Thyroid gland (tissue), 4 donors: ENCODE measurements at regions not wholly inside any gene's neighbourhood (a gene's known extent, or its start where the extent isn't known, plus 50 kb on each side); places are given as distances from the start of the nearest gene placed in this dataset.

Experiments used
- DNase-seq, 2 donors: peaks; one replicate each; pipeline ENCODE4 v3.0.0-alpha.2; 2019
- H3K27ac ChIP-seq, 3 donors: fragments of 200-600 bp; sonication (generic); 1 replicate in 2 of 3; 2 replicates in 1 of 3; pipeline ENCODE4 v1.5.1; 2016 to 2019; ENCODE audit warnings: mild to moderate bottlenecking in 1 of 3, moderate library complexity in 1 of 3
- H3K27me3 ChIP-seq: fragments of 200-600 bp; sonication (generic); one replicate; pipeline ENCODE4 v1.5.1; 2019
- H3K36me3 ChIP-seq, 2 donors: fragments of 200-600 bp; sonication (generic); one replicate each; pipeline ENCODE4 v1.5.1; 2016 to 2019
- H3K4me1 ChIP-seq, 2 donors: fragments of 200-600 bp; sonication (generic); one replicate each; pipeline ENCODE4 v1.5.1; 2017 to 2019
- H3K4me3 ChIP-seq, 3 donors: fragments of 200-600 bp; sonication (generic); replicated peaks in 1 of 3; 1 replicate in 2 of 3; 2 replicates in 1 of 3; pipeline ENCODE4 v1.5.1; 2016; ENCODE audit warnings: mild to moderate bottlenecking in 1 of 3
- H3K9me3 ChIP-seq: fragments of 200-600 bp; sonication (generic); one replicate; pipeline ENCODE4 v1.5.1; 2017
- CTCF ChIP-seq, 6 experiments: fragments of 200-600 bp in 3 of 6; fragments of 450-650 bp in 3 of 6; sonication (generic) in 3 of 6; IDR thresholded peaks; one replicate each; pipeline ENCODE4 v1.5.1; 2016 to 2019; ENCODE audit warnings: antibody characterized with exemption in 6 of 6, mild to moderate bottlenecking in 2 of 6, inconsistent platforms in 1 of 6, moderate library complexity in 1 of 6
- POLR2A ChIP-seq, 2 donors: fragments of 450-650 bp; IDR thresholded peaks; one replicate each; pipeline ENCODE4 v1.6.1; 2017; ENCODE audit warnings: antibody characterized with exemption in 2 of 2, mild to moderate bottlenecking in 2 of 2, moderate library complexity in 1 of 2
- WGBS, 2 donors: methylation state at CpG; one replicate each; pipeline ENCODE4 v1.1.5; 2017; 5-methylcytosine and 5-hydroxymethylcytosine counted together
- intact Hi-C: fragments of 100-400 bp; cut with DNase I; formaldehyde crosslinking; loops from one replicate; pipeline ENCODE4 v1.15.1; 2023

- Histone ChIP-seq H3K9me3 (no peaks in the 10 kb centered on the region), H3K4me1 (no peaks in the 10 kb centered on the region), H3K27me3 (no peaks in the 10 kb centered on the region), H3K4me3 (no peak overlapping the region), H3K36me3 (no peaks in the 10 kb centered on the region), H3K27ac (no peak overlapping the region)
- DNase-seq: no peak
- intact Hi-C loops: no loop called here
- TF ChIP-seq POLR2A (IDR thresholded peaks at IDR 0.05) (no peak), CTCF (IDR thresholded peaks at IDR 0.05) (no peak)
These were observed 108.5 kb downstream of the PTGS2 start for GRCh38 chr1:186571771-186572170.

GRCh38 chr1:186569856-186570255 lies 108.9 kb upstream of the PDC start:
- TF ChIP-seq POLR2A (IDR thresholded peaks at IDR 0.05) (no peak), CTCF (IDR thresholded peaks at IDR 0.05) (no peak)
- Histone ChIP-seq H3K4me3 (no peak overlapping the region), H3K9me3 (no peaks in the 10 kb centered on the region), H3K4me1 (no peaks in the 10 kb centered on the region), H3K36me3 (no peaks in the 10 kb centered on the region), H3K27me3 (no peaks in the 10 kb centered on the region), H3K27ac (no peak overlapping the region)
- no peak for DNase-seq
- intact Hi-C loops: no loop called here

GRCh38 chr1:186568221-186568620 lies 107.3 kb upstream of the PDC start:
- no peak for TF ChIP-seq POLR2A (IDR thresholded peaks at IDR 0.05)
- TF ChIP-seq CTCF (IDR thresholded peaks at IDR 0.05): no peak
- H3K27ac ChIP-seq: no peak overlapping the region
- no peaks in the 10 kb centered on the region for H3K9me3 ChIP-seq
- no peaks in the 10 kb centered on the region for H3K36me3 ChIP-seq
- no peak for DNase-seq
- WGBS, 2 donors: 57 to 71% methylated on average over 2 of the region's 2 CpGs
- H3K4me1 ChIP-seq: no peaks in the 10 kb centered on the region
- no peaks in the 10 kb centered on the region for H3K27me3 ChIP-seq
- intact Hi-C loops: no loop called here
- no peak overlapping the region for H3K4me3 ChIP-seq

GRCh38 chr1:186566140-186566855 lies 105.4 kb upstream of the PDC start:
- TF ChIP-seq CTCF (IDR thresholded peaks at IDR 0.05) (no peak), POLR2A (IDR thresholded peaks at IDR 0.05) (no peak)
- Histone ChIP-seq H3K27ac (no peak overlapping the region), H3K27me3 (no peaks in the 10 kb centered on the region), H3K4me1 (no peaks in the 10 kb centered on the region), H3K36me3 (no peaks in the 10 kb centered on the region), H3K4me3 (no peak overlapping the region), H3K9me3 (no peaks in the 10 kb centered on the region)
- no peak for DNase-seq
- 47 to 52% methylated on average over 3 of the region's 3 CpGs for WGBS, 2 donors
- intact Hi-C loops: no loop called here

GRCh38 chr1:186564582-186564981 lies 103.7 kb upstream of the PDC start:
- Histone ChIP-seq H3K27ac (no peak overlapping the region), H3K36me3 (no peaks in the 10 kb centered on the region), H3K9me3 (no peaks in the 10 kb centered on the region), H3K4me1 (no peaks in the 10 kb centered on the region), H3K27me3 (no peaks in the 10 kb centered on the region), H3K4me3 (no peak overlapping the region)
- intact Hi-C loops: no loop called here
- TF ChIP-seq CTCF (IDR thresholded peaks at IDR 0.05): no peak
- TF ChIP-seq POLR2A (IDR thresholded peaks at IDR 0.05): no peak
- no peak for DNase-seq
- 70 to 74% methylated on average over 1 of the region's 1 CpG for WGBS, 2 donors
